Colonic mucosa (tissue), 4 donors: ENCODE measurements at regions not wholly inside any gene's neighbourhood (a gene's known extent, or its start where the extent isn't known, plus 50 kb on each side); places are given as distances from the start of the nearest gene placed in this dataset.

Source experiments
- DNase-seq: peaks from one replicate; pipeline ENCODE4 v3.0.0-alpha.2; 2020
- H3K27ac ChIP-seq: fragments of 200-600 bp; one replicate; pipeline ENCODE4 v1.8.0; 2021
- H3K27me3 ChIP-seq: fragments of 200-600 bp; one replicate; pipeline ENCODE4 v1.8.0; 2021
- H3K36me3 ChIP-seq: fragments of 200-600 bp; one replicate; pipeline ENCODE4 v1.8.0; 2021
- H3K4me1 ChIP-seq: fragments of 200-600 bp; one replicate; pipeline ENCODE4 v1.8.0; 2021; ENCODE audit warnings: mild to moderate bottlenecking
- H3K4me3 ChIP-seq: fragments of 200-600 bp; one replicate; pipeline ENCODE4 v1.8.0; 2021
- H3K9ac ChIP-seq, 2 donors: one replicate each; pipeline ENCODE4 v1.7.0; 2013; ENCODE audit warnings: control low read depth in 2 of 2, low read depth in 2 of 2, low read length in 2 of 2
- H3K9me3 ChIP-seq: fragments of 200-600 bp; one replicate; pipeline ENCODE4 v1.8.0; 2021
- CTCF ChIP-seq: fragments of 200-600 bp; IDR thresholded peaks from one replicate; pipeline ENCODE4 v1.8.0; 2022; ENCODE audit warnings: antibody characterized with exemption, mild to moderate bottlenecking
- intact Hi-C: fragments of 100-400 bp; cut with DNase I; formaldehyde crosslinking; loops from one replicate; pipeline ENCODE4 v1.14.1; 2022
- donor health status: healthy.
- donor health status: DM: no; HTN: no; CAD: no.
- donor health status: DM: no; HTN: no; CAD: no.

GRCh38 chr17:13784434-13785095, 182.8 kb upstream of the HS3ST3A1 start:
- no peak for TF ChIP-seq CTCF
- Histone ChIP-seq H3K36me3 (no peaks in the 10 kb centered on the region), H3K9me3 (no peaks in the 10 kb centered on the region), H3K4me3 (no peak overlapping the region), H3K27ac (no peak overlapping the region), H3K27me3 (no peaks in the 10 kb centered on the region), H3K4me1 (no peaks in the 10 kb centered on the region), H3K9ac (no peak overlapping the region)
- intact Hi-C loops, result no loop called here
- no peak for DNase-seq

- Histone ChIP-seq H3K4me1 (no peaks in the 10 kb centered on the region), H3K27me3 (no peaks in the 10 kb centered on the region), H3K9ac (no peak overlapping the region), H3K9me3 (no peaks in the 10 kb centered on the region), H3K36me3 (no peaks in the 10 kb centered on the region), H3K27ac (no peak overlapping the region), H3K4me3 (no peak overlapping the region)
- intact Hi-C loops, result no loop called here
- DNase-seq, result no peak
- no peak for TF ChIP-seq CTCF
Measured at GRCh38 chr17:13785981-13786598, 184.4 kb upstream of the HS3ST3A1 start.

- no peaks in the 10 kb centered on the region for H3K4me1 ChIP-seq
- intact Hi-C loops, result no loop called here
- no peaks in the 10 kb centered on the region for H3K36me3 ChIP-seq
- no peak overlapping the region for H3K27ac ChIP-seq
- no peak for TF ChIP-seq CTCF
- DNase-seq, result no peak
- no peak overlapping the region for H3K4me3 ChIP-seq
- H3K9ac ChIP-seq, result no peak overlapping the region
- no peaks in the 10 kb centered on the region for H3K9me3 ChIP-seq
- no peaks in the 10 kb centered on the region for H3K27me3 ChIP-seq
Measured at GRCh38 chr17:13787636-13788035, 185.9 kb upstream of the HS3ST3A1 start.

GRCh38 chr17:13788385-13788784, 186.7 kb upstream of the HS3ST3A1 start:
- Histone ChIP-seq H3K27ac (no peak overlapping the region), H3K9me3 (no peaks in the 10 kb centered on the region), H3K9ac (no peak overlapping the region), H3K4me3 (no peak overlapping the region), H3K27me3 (no peaks in the 10 kb centered on the region), H3K36me3 (no peaks in the 10 kb centered on the region), H3K4me1 (no peaks in the 10 kb centered on the region)
- intact Hi-C loops, result no loop called here
- DNase-seq, result no peak
- no peak for TF ChIP-seq CTCF

- Histone ChIP-seq H3K9ac (no peak overlapping the region), H3K9me3 (no peaks in the 10 kb centered on the region), H3K27ac (no peak overlapping the region), H3K36me3 (no peaks in the 10 kb centered on the region), H3K4me3 (no peak overlapping the region), H3K27me3 (no peaks in the 10 kb centered on the region), H3K4me1 (no peaks in the 10 kb centered on the region)
- intact Hi-C loops, result no loop called here
- no peak for DNase-seq
- TF ChIP-seq CTCF, result no peak
Measured at GRCh38 chr17:13792314-13792713, 190.6 kb upstream of the HS3ST3A1 start.
